HCT116 (cell line): ENCODE measurements at regions not wholly inside any gene's neighbourhood (a gene's known extent, or its start where the extent isn't known, plus 50 kb on each side); places are given as distances from the start of the nearest gene placed in this dataset.

Experiments used
- ATAC-seq: fragments of 200-7000 bp; cut with Tn5 transposase; 2 replicates; pipeline ENCODE4 v1.9.1; 2020; ENCODE audit warnings: mild to moderate bottlenecking, moderate library complexity
- BruUV-seq: library from RNA; stranded (reverse); fragments of 400-500 nt; replicated peaks from 2 replicates; lab custom pipeline; 2021; lab: Mats Ljungman, UMichigan
- CTCF ChIA-PET: fragments of 300-600 bp; sonication (Branson Sonifier 250); formaldehyde crosslinking; loops from one replicate; lab custom pipeline; 2021; ENCODE audit warnings: antibody characterized with exemption; lab: Charles Lee
- POLR2A ChIA-PET: fragments of 300-600, 350-600 bp; sonication (Branson Sonifier 250); formaldehyde crosslinking; loops from one replicate; lab custom pipeline; 2021; ENCODE audit warnings: antibody characterized with exemption; lab: Charles Lee
- RAD21 ChIA-PET, 2 experiments: fragments of 300-600 bp; sonication (Branson Sonifier 250); formaldehyde crosslinking; loops; one replicate each; lab custom pipeline; 2023; ENCODE audit warnings: low total read pairs in 2 of 2; ENCODE audit not compliant: uncharacterized antibody in 2 of 2, unreplicated experiment in 2 of 2, low non-redundant PET in 1 of 2; lab: Charles Lee
- DNase-seq: peaks from one replicate; pipeline ENCODE4 v3.0.0-alpha.2; 2010; ENCODE audit warnings: low read depth, low spot score
- H2AFZ ChIP-seq: fragments of 200-600 bp; shearing (Covaris generic), sonication (generic); 2 replicates; pipeline ENCODE4 v1.6.1; 2017; ENCODE audit warnings: low read depth, mixed run types, mixed read lengths, antibody characterized with exemption, low read length; ENCODE audit not compliant: poor library complexity, severe bottlenecking
- H3K27ac ChIP-seq: 2 replicates; pipeline ENCODE4 v1.5.1; 2012; ENCODE audit warnings: low read depth, low read length
- H3K27me3 ChIP-seq: fragments of 200-600 bp; sonication (generic); 2 replicates; pipeline ENCODE4 v1.6.1; 2016; ENCODE audit warnings: mixed run types, low read length, mixed read lengths; ENCODE audit not compliant: insufficient read depth
- H3K36me3 ChIP-seq, 2 experiments: fragments of 200-500 bp in 1 of 2; fragments of 200-600 bp in 1 of 2; sonication (Bioruptor generic) in 1 of 2; sonication (generic) in 1 of 2; 2 replicates each; pipeline versions ENCODE4 v1.5.1 to v1.6.1; 2014 to 2016; ENCODE audit warnings: low read length in 2 of 2, inconsistent platforms in 1 of 2, mixed read lengths in 1 of 2, mixed run types in 1 of 2; ENCODE audit not compliant: insufficient read depth in 2 of 2, control insufficient read depth in 1 of 2
- H3K4me1 ChIP-seq, 2 experiments: fragments of 200-600 bp in 1 of 2; sonication (generic) in 1 of 2; 2 replicates each; pipeline versions ENCODE4 v1.5.1 to v1.6.1; 2012 to 2017; ENCODE audit warnings: low read length in 2 of 2, inconsistent platforms in 1 of 2, mild to moderate bottlenecking in 1 of 2, mixed read lengths in 1 of 2, mixed run types in 1 of 2, moderate library complexity in 1 of 2; ENCODE audit not compliant: insufficient read depth in 2 of 2, control insufficient read depth in 1 of 2
- H3K4me2 ChIP-seq: fragments of 200-600 bp; sonication (generic); 2 replicates; pipeline ENCODE4 v1.6.1; 2017; ENCODE audit warnings: mixed run types, low read length, mixed read lengths
- H3K4me3 ChIP-seq, 2 experiments: fragments of 200-600 bp in 1 of 2; sonication (generic) in 1 of 2; replicated peaks in 1 of 2; 2 replicates each; pipeline ENCODE4 v1.5.1; 2011 to 2016; ENCODE audit warnings: low read length in 2 of 2, control low read depth in 1 of 2, low read depth in 1 of 2, mild to moderate bottlenecking in 1 of 2, mixed read lengths in 1 of 2, mixed run types in 1 of 2
- H3K79me2 ChIP-seq: fragments of 200-600 bp; sonication (generic); 2 replicates; pipeline ENCODE4 v1.6.1; 2017; ENCODE audit warnings: mild to moderate bottlenecking, mixed run types, low read length, moderate library complexity, mixed read lengths; ENCODE audit not compliant: insufficient read depth
- H3K9ac ChIP-seq: fragments of 200-600 bp; sonication (generic); 2 replicates; pipeline ENCODE4 v1.6.1; 2016; ENCODE audit warnings: low read length, mixed read lengths
- H3K9me2 ChIP-seq: fragments of 200-600 bp; sonication (generic), shearing (Covaris generic); 2 replicates; pipeline ENCODE4 v1.6.1; 2017; ENCODE audit warnings: mixed run types, mild to moderate bottlenecking, moderate library complexity; ENCODE audit not compliant: insufficient read depth
- H3K9me3 ChIP-seq, 2 experiments: fragments of 200-500 bp in 1 of 2; fragments of 200-600 bp in 1 of 2; sonication (Bioruptor generic) in 1 of 2; sonication (generic) in 1 of 2; 2 replicates each; pipeline ENCODE4 v1.6.1; 2014 to 2017; ENCODE audit warnings: low read length in 2 of 2, mixed read lengths in 2 of 2, inconsistent platforms in 1 of 2, low read depth in 1 of 2, mild to moderate bottlenecking in 1 of 2, mixed run types in 1 of 2, moderate library complexity in 1 of 2; ENCODE audit not compliant: control insufficient read depth in 1 of 2, insufficient read depth in 1 of 2
- H4K20me1 ChIP-seq: fragments of 200-600 bp; sonication (generic), shearing (Covaris generic); 2 replicates; pipeline ENCODE4 v1.6.1; 2017; ENCODE audit warnings: mixed run types, mild to moderate bottlenecking, moderate library complexity; ENCODE audit not compliant: insufficient read depth
- CEBPB ChIP-seq: IDR thresholded peaks from 2 replicates; pipeline ENCODE4 v1.6.1; 2012; ENCODE audit warnings: low read depth
- EGR1 ChIP-seq: IDR thresholded peaks from 2 replicates; pipeline ENCODE4 v1.6.1; 2012; ENCODE audit warnings: low read depth
- ELF1 ChIP-seq: IDR thresholded peaks from 2 replicates; pipeline ENCODE4 v1.6.1; 2012; ENCODE audit warnings: low read depth, borderline replicate concordance
- EZH2 ChIP-seq: fragments of 200-600 bp; sonication (generic); IDR thresholded peaks from 2 replicates; pipeline ENCODE4 v1.6.1; 2017; ENCODE audit warnings: antibody characterized with exemption, mixed run types
- EZH2phosphoT487 ChIP-seq: fragments of 200-600 bp; IDR thresholded peaks from 2 replicates; pipeline ENCODE4 v1.6.1; 2018; ENCODE audit warnings: antibody characterized with exemption, borderline replicate concordance
- JUND ChIP-seq: IDR thresholded peaks from 2 replicates; pipeline ENCODE4 v1.6.1; 2012
- POLR2A ChIP-seq: IDR thresholded peaks from 2 replicates; pipeline ENCODE4 v1.7.0; 2011; ENCODE audit warnings: borderline replicate concordance; ENCODE audit not compliant: insufficient read depth, insufficient read length; ENCODE audit errors: extremely low read depth
- POLR2AphosphoS5 ChIP-seq: IDR thresholded peaks from 2 replicates; pipeline ENCODE4 v1.6.1; 2011; ENCODE audit warnings: mild to moderate bottlenecking, low read depth, low read length, moderate library complexity
- RAD21 ChIP-seq: IDR thresholded peaks from 2 replicates; pipeline ENCODE4 v1.6.1; 2012; ENCODE audit warnings: low read depth, mild to moderate bottlenecking
- REST ChIP-seq: IDR thresholded peaks from 2 replicates; pipeline ENCODE4 v1.6.1; 2012; ENCODE audit warnings: low read depth
- SRF ChIP-seq: IDR thresholded peaks from 2 replicates; pipeline ENCODE4 v1.6.1; 2012; ENCODE audit warnings: low read depth
- ZFX ChIP-seq: fragments of 450-650 bp; IDR thresholded peaks from 2 replicates; pipeline ENCODE4 v1.6.1; 2017
- intact Hi-C: fragments of 100-400 bp; cut with micrococcal nuclease; formaldehyde crosslinking; loops from 2 replicates; pipeline ENCODE4 v1.10.0; 2022

GRCh38 chr6:26270486-26270861 is 94.5 kb upstream of the BTN3A2 start:
- no peak overlapping the region for H3K4me3 ChIP-seq
- H3K9me3 ChIP-seq = no peaks in the 10 kb centered on the region
- H3K9me2 ChIP-seq = no peaks in the 10 kb centered on the region
- H4K20me1 ChIP-seq = no peaks in the 10 kb centered on the region
- H3K27ac ChIP-seq = no peak overlapping the region
- POLR2A ChIA-PET = no interaction called here
- RAD21 ChIA-PET = no interaction called here
- H2AFZ ChIP-seq = no peak overlapping the region
- no peak overlapping the region for H3K9ac ChIP-seq
- H3K4me1 ChIP-seq = peaks cover 0 to 9% of the 10 kb centered on the region in 2 experiments; a peak in 2 of 4 replicates
- no peak overlapping the region for H3K4me2 ChIP-seq
- TF ChIP-seq EZH2phosphoT487 (no peak), CEBPB (no peak), POLR2A (no peak), ZFX (no peak), EGR1 (no peak), ELF1 (no peak), SRF (no peak), RAD21 (no peak), JUND (no peak), REST (no peak), POLR2AphosphoS5 (no peak), EZH2 (no peak)
- H3K79me2 ChIP-seq = no peaks in the 10 kb centered on the region
- no peaks in the 10 kb centered on the region for H3K27me3 ChIP-seq
- CTCF ChIA-PET = no interaction called here
- ATAC-seq = no peak
- H3K36me3 ChIP-seq = no peaks in the 10 kb centered on the region
- intact Hi-C loops = no loop called here
- no TSS peak for BruUV-seq
- no peak for DNase-seq
